ENCODE measurements at regions not wholly inside any gene's neighbourhood (a gene's known extent, or its start where the extent isn't known, plus 50 kb on each side); places are given as distances from the start of the nearest gene placed in this dataset.

DNA sequence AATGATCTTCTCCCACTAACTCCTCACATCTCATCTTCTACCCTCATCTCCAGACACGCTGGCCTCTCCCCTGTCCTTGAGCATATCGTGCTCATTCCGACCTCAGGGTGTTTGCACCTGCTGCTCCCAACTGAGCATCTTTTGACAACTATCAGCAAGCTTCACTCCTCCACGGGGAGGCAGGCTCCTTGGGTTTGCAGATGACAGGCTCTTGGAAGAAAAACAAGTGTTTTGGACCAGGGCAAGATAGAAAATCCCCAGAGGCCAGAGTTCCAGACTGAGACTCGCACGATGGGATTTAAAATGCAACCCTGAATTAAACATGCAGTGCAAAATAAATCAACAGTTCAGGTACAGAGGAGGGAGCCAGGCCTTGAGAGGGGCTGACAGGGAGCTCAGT, 246.7 kb downstream of the PTPRU start:
- TF ChIP-seq, protein P1, sequence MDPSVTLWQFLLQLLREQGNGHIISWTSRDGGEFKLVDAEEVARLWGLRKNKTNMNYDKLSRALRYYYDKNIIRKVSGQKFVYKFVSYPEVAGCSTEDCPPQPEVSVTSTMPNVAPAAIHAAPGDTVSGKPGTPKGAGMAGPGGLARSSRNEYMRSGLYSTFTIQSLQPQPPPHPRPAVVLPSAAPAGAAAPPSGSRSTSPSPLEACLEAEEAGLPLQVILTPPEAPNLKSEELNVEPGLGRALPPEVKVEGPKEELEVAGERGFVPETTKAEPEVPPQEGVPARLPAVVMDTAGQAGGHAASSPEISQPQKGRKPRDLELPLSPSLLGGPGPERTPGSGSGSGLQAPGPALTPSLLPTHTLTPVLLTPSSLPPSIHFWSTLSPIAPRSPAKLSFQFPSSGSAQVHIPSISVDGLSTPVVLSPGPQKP (IDR thresholded peaks at IDR 0.05; ENCODE audit: low read depth, low read length), result no peak
- TF ChIP-seq POLR2A (IDR thresholded peaks at IDR 0.05; ENCODE audit: low read length) (no peak), FOSL2 (IDR thresholded peaks at IDR 0.05) (no peak), FOSL2 (CRISPR knock-in tag; IDR thresholded peaks at IDR 0.05) (no peak), CBX2 (IDR thresholded peaks at IDR 0.05; ENCODE audit: borderline replicate concordance, low read depth) (no peak), JUN (IDR thresholded peaks at IDR 0.05) (no peak), CBX8 (IDR thresholded peaks at IDR 0.05) (no peak), ZNF302 (CRISPR knock-in tag; IDR thresholded peaks at IDR 0.05) (no peak), MYC (IDR thresholded peaks at IDR 0.05; ENCODE audit: borderline replicate concordance, low read length) (no peak)
- TF ChIP-seq, protein P2, sequence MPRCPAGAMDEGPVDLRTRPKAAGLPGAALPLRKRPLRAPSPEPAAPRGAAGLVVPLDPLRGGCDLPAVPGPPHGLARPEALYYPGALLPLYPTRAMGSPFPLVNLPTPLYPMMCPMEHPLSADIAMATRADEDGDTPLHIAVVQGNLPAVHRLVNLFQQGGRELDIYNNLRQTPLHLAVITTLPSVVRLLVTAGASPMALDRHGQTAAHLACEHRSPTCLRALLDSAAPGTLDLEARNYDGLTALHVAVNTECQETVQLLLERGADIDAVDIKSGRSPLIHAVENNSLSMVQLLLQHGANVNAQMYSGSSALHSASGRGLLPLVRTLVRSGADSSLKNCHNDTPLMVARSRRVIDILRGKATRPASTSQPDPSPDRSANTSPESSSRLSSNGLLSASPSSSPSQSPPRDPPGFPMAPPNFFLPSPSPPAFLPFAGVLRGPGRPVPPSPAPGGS (IDR thresholded peaks at IDR 0.05), result no peak
- TF ChIP-seq, protein P3, sequence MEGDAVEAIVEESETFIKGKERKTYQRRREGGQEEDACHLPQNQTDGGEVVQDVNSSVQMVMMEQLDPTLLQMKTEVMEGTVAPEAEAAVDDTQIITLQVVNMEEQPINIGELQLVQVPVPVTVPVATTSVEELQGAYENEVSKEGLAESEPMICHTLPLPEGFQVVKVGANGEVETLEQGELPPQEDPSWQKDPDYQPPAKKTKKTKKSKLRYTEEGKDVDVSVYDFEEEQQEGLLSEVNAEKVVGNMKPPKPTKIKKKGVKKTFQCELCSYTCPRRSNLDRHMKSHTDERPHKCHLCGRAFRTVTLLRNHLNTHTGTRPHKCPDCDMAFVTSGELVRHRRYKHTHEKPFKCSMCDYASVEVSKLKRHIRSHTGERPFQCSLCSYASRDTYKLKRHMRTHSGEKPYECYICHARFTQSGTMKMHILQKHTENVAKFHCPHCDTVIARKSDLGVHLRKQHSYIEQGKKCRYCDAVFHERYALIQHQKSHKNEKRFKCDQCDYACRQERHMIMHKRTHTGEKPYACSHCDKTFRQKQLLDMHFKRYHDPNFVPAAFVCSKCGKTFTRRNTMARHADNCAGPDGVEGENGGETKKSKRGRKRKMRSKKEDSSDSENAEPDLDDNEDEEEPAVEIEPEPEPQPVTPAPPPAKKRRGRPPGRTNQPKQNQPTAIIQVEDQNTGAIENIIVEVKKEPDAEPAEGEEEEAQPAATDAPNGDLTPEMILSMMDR (IDR thresholded peaks at IDR 0.05), result no peak
- TF ChIP-seq, protein P4, sequence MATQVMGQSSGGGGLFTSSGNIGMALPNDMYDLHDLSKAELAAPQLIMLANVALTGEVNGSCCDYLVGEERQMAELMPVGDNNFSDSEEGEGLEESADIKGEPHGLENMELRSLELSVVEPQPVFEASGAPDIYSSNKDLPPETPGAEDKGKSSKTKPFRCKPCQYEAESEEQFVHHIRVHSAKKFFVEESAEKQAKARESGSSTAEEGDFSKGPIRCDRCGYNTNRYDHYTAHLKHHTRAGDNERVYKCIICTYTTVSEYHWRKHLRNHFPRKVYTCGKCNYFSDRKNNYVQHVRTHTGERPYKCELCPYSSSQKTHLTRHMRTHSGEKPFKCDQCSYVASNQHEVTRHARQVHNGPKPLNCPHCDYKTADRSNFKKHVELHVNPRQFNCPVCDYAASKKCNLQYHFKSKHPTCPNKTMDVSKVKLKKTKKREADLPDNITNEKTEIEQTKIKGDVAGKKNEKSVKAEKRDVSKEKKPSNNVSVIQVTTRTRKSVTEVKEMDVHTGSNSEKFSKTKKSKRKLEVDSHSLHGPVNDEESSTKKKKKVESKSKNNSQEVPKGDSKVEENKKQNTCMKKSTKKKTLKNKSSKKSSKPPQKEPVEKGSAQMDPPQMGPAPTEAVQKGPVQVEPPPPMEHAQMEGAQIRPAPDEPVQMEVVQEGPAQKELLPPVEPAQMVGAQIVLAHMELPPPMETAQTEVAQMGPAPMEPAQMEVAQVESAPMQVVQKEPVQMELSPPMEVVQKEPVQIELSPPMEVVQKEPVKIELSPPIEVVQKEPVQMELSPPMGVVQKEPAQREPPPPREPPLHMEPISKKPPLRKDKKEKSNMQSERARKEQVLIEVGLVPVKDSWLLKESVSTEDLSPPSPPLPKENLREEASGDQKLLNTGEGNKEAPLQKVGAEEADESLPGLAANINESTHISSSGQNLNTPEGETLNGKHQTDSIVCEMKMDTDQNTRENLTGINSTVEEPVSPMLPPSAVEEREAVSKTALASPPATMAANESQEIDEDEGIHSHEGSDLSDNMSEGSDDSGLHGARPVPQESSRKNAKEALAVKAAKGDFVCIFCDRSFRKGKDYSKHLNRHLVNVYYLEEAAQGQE (IDR thresholded peaks at IDR 0.05), result no peak
- TF ChIP-seq, protein P5, sequence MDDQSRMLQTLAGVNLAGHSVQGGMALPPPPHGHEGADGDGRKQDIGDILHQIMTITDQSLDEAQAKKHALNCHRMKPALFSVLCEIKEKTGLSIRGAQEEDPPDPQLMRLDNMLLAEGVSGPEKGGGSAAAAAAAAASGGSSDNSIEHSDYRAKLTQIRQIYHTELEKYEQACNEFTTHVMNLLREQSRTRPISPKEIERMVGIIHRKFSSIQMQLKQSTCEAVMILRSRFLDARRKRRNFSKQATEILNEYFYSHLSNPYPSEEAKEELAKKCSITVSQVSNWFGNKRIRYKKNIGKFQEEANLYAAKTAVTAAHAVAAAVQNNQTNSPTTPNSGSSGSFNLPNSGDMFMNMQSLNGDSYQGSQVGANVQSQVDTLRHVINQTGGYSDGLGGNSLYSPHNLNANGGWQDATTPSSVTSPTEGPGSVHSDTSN (IDR thresholded peaks at IDR 0.05), result no peak
